BLaER1 (cell line): ENCODE measurements at regions not wholly inside any gene's neighbourhood (a gene's known extent, or its start where the extent isn't known, plus 50 kb on each side); places are given as distances from the start of the nearest gene placed in this dataset.
"Not testable (repeated sequence)": the region's sequence is repeated elsewhere in the genome, so short reads cannot be mapped to it uniquely, and the experiment has no call there.

ENCODE experiments used
- H3K27ac ChIP-seq: shearing (Covaris generic); formaldehyde crosslinking; 2 replicates; pipeline ENCODE4 v1.8.1; 2022
- H3K27me3 ChIP-seq: shearing (Covaris generic); formaldehyde crosslinking; 2 replicates; pipeline ENCODE4 v1.8.1; 2022
- H3K36me3 ChIP-seq: shearing (Covaris generic); formaldehyde crosslinking; 2 replicates; pipeline ENCODE4 v1.8.1; 2022
- H3K4me1 ChIP-seq: shearing (Covaris generic); formaldehyde crosslinking; 2 replicates; pipeline ENCODE4 v1.8.1; 2022
- H3K4me2 ChIP-seq: shearing (Covaris generic); formaldehyde crosslinking; 2 replicates; pipeline ENCODE4 v1.8.1; 2022
- H3K4me3 ChIP-seq: shearing (Covaris generic); formaldehyde crosslinking; 2 replicates; pipeline ENCODE4 v1.8.1; 2022
- H3K9ac ChIP-seq: shearing (Covaris generic); formaldehyde crosslinking; 2 replicates; pipeline ENCODE4 v1.8.1; 2022
- H3K9me3 ChIP-seq: shearing (Covaris generic); formaldehyde crosslinking; 2 replicates; pipeline ENCODE4 v1.8.1; 2022
- H4K20me1 ChIP-seq: shearing (Covaris generic); formaldehyde crosslinking; 2 replicates; pipeline ENCODE4 v1.8.1; 2022
- Cebpa-rat ChIP-seq: shearing (Covaris generic); IDR thresholded peaks from 2 replicates; pipeline ENCODE4 v1.8.1; 2022

DNA sequence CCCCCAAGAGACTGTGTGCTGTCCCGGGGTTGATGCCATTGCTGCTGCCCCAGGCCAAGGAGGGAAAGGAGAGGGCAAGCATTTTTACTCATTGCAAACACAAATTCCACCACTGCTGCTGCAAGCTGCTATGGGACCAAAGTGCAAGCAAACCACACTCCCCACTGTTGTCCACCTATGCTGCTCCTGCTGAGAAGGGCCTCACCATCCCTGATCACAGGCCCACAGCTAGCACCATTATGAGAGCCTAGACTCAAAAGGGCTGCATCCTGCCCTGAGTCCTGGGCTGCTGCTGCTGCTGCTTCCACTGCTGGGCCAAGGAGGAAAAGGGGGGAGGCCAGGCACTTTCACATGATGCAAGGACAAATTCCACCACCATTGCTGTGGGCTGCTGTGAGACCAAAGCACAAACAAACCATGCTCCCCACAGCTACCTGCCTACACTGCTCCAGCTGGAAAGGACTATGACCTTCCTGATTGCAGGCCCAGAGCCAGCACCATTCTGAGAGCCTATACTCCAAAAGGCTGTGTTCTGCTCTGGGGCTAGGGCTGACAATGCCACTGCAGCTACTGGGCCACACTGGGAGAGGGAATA lies 218.2 kb upstream of the ZCCHC13 start:
- H3K27me3 ChIP-seq: no peaks in the 10 kb centered on the region
- no peak overlapping the region for H3K4me2 ChIP-seq
- TF ChIP-seq Cebpa-rat: no peak
- no peaks in the 10 kb centered on the region for H3K4me1 ChIP-seq
- H3K9me3 ChIP-seq: peaks cover 31% of the 10 kb centered on the region
- no peak overlapping the region for H3K9ac ChIP-seq
- H3K27ac ChIP-seq: no peak overlapping the region
- 0 out of 2 replicates have a peak, but pooled peaks cover 7% of the 10 kb centered on the region for H3K36me3 ChIP-seq
- no peak overlapping the region for H3K4me3 ChIP-seq
- no peaks in the 10 kb centered on the region for H4K20me1 ChIP-seq

DNA sequence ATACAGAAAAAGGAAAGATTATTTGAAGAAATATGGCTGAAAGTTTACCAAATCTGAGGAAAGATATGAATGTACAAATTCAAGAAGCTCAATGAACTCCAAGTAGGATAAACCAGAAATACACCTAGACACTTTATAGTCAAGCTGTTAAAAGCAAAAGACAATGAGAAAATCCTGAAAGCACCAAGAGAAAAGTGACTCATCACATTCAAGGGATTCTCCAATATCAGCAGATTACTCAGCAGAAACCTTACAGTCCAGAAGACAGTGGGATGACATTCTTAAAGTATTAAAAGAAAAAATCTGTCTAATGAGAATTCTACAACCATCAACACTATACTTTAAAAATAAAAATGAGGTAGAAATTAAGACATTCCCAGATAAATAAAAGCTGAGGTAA lies 223.8 kb upstream of the ZCCHC13 start:
- H3K9me3 ChIP-seq: peaks cover 35% of the 10 kb centered on the region

DNA sequence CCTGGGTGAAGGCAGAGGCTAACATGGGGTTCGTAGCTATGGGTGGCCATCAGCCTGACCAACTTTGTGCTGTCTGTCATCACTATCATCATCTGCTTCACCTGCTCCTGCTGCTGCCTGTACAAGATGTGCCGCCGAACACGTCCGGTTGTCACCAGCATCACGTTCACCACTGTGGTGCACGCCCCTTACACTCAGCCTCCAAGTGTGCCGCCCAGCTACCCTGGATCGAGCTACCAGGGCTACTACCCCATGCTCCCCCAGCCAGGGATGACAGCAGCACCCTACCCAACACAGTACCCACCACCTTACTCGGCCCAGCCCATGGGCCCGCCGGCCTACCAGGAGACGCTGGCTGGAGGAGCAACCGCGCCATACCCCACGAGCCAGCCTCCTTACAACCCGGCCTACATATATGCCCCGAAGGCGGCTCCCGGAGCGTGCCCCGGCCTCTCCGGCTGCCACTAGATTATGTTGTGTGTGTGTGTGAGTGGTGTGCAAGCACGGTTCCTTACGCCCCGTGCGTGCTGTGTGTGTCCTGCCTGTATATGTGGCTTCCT lies 213.4 kb upstream of the XIST start:
- Histone ChIP-seq H3K36me3 (no peaks in the 10 kb centered on the region; the same call in 1 of the 2 replicates), H3K27ac (no peak overlapping the region), H3K4me3 (no peak overlapping the region), H3K4me1 (peaks cover 6% of the 10 kb centered on the region; the same call in 1 of the 2 replicates), H3K27me3 (no peaks in the 10 kb centered on the region), H4K20me1 (no peaks in the 10 kb centered on the region), H3K9me3 (peaks cover 10% of the 10 kb centered on the region; the same call in 1 of the 2 replicates), H3K9ac (no peak overlapping the region), H3K4me2 (no peak overlapping the region)
- no peak for TF ChIP-seq Cebpa-rat

More for the DNA sequence above, 223.8 kb upstream of the ZCCHC13 start:
- no peak overlapping the region for H3K4me3 ChIP-seq
- TF ChIP-seq Cebpa-rat: no peak
- H3K4me1 ChIP-seq: no peaks in the 10 kb centered on the region
- no peak overlapping the region for H3K4me2 ChIP-seq
- H3K27me3 ChIP-seq: no peaks in the 10 kb centered on the region
- no peaks in the 10 kb centered on the region for H4K20me1 ChIP-seq
- H3K9ac ChIP-seq: no peak overlapping the region
- no peak overlapping the region for H3K27ac ChIP-seq
- 0 out of 2 replicates have a peak, but pooled peaks cover 4% of the 10 kb centered on the region for H3K36me3 ChIP-seq

DNA sequence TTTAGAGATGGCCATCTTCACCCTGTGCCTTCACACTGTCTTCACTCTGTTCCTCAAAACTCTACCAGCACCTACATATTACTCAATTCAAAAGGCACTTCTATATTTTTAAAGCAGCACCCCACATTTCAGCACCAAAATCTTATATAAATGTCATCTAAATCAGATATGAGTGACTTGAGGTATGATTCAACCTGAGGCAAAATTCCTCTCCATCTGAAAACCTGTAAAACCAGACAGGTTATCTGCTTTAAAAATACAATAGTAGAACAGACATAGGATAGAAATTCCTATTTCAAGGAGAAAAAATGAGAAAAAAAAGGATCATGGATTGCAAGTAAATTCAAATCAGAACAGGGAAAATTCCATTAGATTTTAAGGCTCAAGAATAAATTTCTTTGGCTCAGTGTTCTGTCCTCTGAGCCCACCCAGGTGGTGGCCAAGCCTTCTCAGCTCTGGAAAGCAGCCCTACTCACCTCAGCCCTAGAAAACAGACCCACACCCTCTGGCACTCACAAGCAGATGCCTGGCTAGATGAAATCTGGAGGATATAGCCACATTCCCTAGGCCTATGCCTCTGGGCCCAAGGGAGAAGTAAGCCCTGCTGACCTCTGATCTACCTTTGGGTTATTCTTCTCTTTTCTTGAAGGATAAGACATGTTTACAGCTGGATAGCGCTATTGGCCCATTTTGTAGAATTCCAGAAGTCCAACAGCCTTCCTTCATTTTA lies 211.1 kb upstream of the XIST start:
- H3K27me3 ChIP-seq: no peaks in the 10 kb centered on the region
- H3K9me3 ChIP-seq: peaks cover 9% of the 10 kb centered on the region; the same call in 1 of the 2 replicates
- no peak overlapping the region for H3K27ac ChIP-seq
- H3K4me3 ChIP-seq: no peak overlapping the region
- peaks cover 6% of the 10 kb centered on the region; the same call in 1 of the 2 replicates for H3K4me1 ChIP-seq
- no peaks in the 10 kb centered on the region for H4K20me1 ChIP-seq
- no peaks in the 10 kb centered on the region; the same call in 1 of the 2 replicates for H3K36me3 ChIP-seq
- no peak overlapping the region for H3K4me2 ChIP-seq
- H3K9ac ChIP-seq: no peak overlapping the region
- TF ChIP-seq Cebpa-rat: no peak

DNA sequence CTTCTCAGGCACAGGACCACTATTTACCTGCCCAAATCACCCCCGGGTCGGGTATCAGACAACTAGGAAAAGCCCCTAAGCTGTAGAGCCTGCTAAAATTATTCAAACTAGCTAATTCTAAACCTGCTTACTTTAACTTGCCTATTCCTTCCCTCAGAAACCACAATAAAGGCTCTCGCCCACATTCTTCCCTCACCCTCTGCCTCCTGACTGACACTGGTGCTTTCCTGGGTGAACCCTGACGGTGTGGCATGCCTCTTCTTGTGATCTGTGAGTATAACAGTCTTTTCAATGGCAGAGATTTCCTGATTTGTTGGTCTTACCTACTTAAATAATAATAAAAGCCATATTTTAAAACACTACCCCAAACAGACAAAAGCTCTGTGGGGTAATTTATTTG lies 209.4 kb upstream of the XIST start:
- no peak for TF ChIP-seq Cebpa-rat
- H3K36me3 ChIP-seq: no peaks in the 10 kb centered on the region; the same call in 1 of the 2 replicates
- no peaks in the 10 kb centered on the region for H3K27me3 ChIP-seq
- no peak overlapping the region for H3K9ac ChIP-seq
- no peak overlapping the region for H3K4me3 ChIP-seq
- H3K9me3 ChIP-seq: no peaks in the 10 kb centered on the region
- H3K4me2 ChIP-seq: no peak overlapping the region
- H3K27ac ChIP-seq: no peak overlapping the region
- no peaks in the 10 kb centered on the region for H4K20me1 ChIP-seq
- H3K4me1 ChIP-seq: peaks cover 6% of the 10 kb centered on the region; the same call in 1 of the 2 replicates

DNA sequence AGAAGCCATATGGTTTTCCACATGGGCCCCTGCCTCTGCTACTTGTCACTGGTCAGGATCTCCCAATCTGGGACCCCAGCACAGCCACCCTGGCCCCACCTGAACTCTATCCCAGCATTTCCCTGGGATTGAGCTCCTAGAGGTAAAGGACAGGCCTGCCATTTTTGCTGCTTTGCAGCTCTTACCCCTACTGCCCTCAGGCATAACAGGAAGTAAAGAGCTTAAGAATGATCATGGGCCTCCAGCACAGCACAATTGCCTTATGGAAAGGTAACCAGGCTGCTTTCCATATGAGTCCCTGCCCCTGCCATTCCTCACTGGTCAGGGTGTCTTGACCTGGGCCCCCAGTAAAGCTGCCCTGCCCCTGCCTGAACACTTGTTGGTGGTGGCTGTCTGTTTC lies 196.6 kb upstream of the XIST start:
- Histone ChIP-seq H3K4me3 (no peak overlapping the region), H4K20me1 (no peaks in the 10 kb centered on the region), H3K9me3 (peaks cover 54% of the 10 kb centered on the region), H3K36me3 (peaks cover 17% of the 10 kb centered on the region; the same call in 1 of the 2 replicates), H3K27me3 (no peaks in the 10 kb centered on the region), H3K27ac (no peak overlapping the region), H3K9ac (no peak overlapping the region), H3K4me1 (no peaks in the 10 kb centered on the region), H3K4me2 (no peak overlapping the region)
- TF ChIP-seq Cebpa-rat: no peak

DNA sequence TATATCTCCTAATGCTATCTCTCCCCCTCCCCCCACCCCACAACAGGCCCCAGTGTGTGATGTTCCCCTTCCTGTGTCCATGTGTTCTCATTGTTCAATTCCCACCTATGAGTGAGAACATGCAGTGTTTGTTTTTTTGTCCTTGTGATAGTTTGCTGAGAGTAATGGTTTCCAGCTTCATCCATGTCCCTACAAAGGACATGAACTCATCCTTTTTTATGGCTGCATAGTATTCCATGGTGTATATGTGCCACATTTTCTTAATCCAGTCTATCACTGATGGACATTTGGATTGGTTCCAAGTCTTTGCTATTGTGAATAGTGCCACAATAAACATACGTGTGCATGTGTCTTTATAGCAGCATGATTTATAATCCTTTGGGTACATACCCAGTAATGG lies 181.6 kb upstream of the XIST start:
- H3K4me3 ChIP-seq, H3K9ac ChIP-seq, H3K4me1 ChIP-seq, H3K9me3 ChIP-seq, H3K4me2 ChIP-seq, H3K36me3 ChIP-seq, H3K27ac ChIP-seq, H3K27me3 ChIP-seq, H4K20me1 ChIP-seq: not testable (repeated sequence)

DNA sequence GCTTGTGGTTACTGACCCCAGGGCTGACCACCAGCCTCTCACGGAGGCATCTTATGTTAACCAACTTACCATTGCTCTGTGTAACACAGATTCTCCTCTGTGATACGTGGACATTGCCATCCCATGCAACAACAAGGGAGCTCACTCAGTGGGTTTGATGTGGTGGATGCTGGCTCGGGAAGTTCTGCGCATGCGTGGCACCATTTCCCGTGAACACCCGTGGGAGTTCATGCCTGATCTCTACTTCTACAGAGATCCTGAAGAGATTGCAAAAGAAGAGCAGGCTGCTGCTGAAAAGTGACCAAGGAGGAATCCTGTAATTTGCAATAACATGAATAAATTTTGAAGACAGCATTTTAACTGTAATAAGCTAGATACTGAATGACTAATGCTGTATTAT lies 179.0 kb upstream of the XIST start:
- H3K36me3 ChIP-seq, H3K4me3 ChIP-seq, H3K27me3 ChIP-seq, H4K20me1 ChIP-seq, H3K27ac ChIP-seq, H3K9ac ChIP-seq, H3K4me1 ChIP-seq, H3K9me3 ChIP-seq, H3K4me2 ChIP-seq: not testable (repeated sequence)

DNA sequence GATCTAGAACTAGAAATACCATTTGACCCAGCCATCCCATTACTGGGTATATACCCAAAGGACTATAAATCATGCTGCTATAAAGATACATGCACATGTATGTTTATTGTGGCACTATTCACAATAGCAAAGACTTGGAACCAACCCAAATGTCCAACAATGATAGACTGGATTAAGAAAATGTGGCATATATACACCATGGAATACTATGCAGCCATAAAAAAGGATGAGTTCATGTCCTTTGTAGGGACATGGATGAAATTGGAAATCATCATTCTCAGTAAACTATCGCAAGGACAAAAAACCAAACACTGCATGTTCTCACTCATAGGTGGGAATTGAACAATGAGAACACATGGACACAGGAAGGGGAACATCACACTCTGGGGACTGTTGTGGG lies 178.3 kb upstream of the XIST start:
- not testable (repeated sequence) for H3K9me3 ChIP-seq, H3K27me3 ChIP-seq, H3K4me3 ChIP-seq, H3K4me1 ChIP-seq, H3K9ac ChIP-seq, H3K27ac ChIP-seq, H4K20me1 ChIP-seq, H3K36me3 ChIP-seq, H3K4me2 ChIP-seq

DNA sequence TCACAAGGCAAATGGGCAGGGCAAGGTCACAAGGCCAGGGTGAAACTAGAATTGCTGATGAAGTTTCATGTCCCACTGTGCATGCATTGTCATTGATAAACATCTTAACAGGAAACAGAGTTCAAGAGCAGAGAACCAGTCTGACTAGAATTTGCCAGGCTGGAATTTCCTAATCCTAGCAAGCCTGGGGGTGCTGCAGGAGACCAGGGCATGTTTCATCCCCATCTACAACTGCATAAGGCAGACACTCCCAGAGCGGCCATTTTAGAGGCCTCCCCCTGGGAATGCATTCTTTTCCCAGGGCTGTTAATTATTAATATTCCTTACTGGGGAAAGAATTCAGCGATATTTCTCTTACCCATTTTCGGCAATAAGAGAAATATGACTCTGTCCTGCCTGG lies 172.6 kb upstream of the XIST start:
- H3K4me2 ChIP-seq, H3K36me3 ChIP-seq, H3K27me3 ChIP-seq, H3K9ac ChIP-seq, H3K4me3 ChIP-seq, H4K20me1 ChIP-seq, H3K27ac ChIP-seq: not testable (repeated sequence)
- H3K4me1 ChIP-seq: peaks cover 18% of the 10 kb centered on the region
- H3K9me3 ChIP-seq: peaks cover 18% of the 10 kb centered on the region
